ENCODE measurements at regions not wholly inside any gene's neighbourhood (a gene's known extent, or its start where the extent isn't known, plus 50 kb on each side); places are given as distances from the start of the nearest gene placed in this dataset.

GRCh38 chr7:148950806-148951205, 66.7 kb upstream of the EZH2 start:
- no peak for DNase-seq (ENCODE audit: low read depth)

- DNase-seq (ENCODE audit: low read depth): no peak
Measured at GRCh38 chr7:148944935-148945934, 61.1 kb upstream of the EZH2 start.

DNA sequence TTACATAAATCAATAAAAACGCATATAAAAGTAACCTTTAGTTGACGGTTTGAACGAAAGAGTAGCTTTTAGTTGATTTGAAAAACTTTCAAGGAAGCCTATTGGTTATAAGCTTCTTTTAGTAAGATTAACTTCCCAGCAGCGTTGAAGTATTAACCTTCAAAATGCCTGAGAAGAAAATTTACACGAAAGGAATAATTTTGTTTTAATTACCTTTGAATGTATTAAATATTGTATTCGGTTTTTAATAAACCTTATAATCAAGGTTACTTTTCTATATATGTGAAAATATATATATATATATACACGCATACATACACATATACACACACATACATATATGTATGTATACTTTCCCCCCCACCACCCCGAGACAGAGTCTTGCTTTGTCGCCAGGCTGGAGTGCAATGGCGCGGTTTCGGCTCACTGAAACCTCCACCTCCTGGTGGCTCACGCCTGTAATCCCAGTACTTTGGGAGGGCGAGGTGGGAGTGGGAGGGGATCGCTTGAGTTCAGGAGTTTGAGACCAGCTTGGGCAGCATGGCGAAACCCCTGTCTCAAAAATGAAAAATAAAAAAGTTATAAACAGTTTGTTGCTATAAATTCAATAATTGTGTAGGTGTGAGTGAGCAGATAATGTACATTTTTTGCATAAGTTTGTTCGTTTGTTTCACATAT, 57.6 kb upstream of the EZH2 start:
- peak; percentile 39 for DNase-seq (ENCODE audit: low read depth)

DNA sequence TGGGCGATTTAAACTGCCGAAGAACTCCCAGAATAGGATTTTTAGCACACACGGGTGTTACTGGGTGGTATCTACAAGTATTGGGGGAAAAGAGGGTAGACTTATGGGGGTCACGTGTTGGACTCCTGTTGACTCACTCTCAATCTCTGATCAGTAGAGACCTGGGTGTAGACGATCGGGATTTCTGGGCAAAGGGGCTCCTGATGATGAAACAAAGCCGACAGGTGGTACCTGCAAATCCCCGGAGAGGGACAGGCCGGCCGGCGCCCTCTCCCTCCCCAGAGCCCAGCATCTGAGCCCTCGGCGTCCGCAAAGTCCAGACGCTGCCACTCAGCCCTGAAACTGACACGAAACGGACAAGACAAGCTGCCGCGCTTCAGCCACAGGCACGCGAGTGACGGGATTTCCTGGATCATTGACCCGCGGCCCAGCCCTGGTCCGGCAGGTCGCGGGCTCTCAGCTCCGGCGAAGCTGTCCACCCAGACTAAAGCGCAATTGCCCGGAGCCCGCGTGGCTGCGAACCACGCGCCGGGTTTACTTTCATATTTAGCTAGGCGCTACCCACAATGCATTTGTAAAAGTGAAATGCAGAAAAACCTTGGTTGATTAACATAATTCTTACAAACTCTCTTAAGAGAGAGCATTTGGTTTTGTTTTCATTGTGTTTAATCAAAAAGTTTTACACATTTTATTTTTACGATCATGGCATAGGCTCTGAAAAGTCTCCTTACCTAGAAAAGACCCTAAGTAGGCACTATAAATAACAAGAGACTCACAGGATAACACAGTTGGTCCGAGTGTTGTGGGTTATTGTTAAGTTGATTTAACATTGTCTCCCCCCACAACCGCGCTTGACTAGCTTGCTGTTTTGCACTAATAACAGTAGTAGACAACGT, 56.9 kb upstream of the EZH2 start:
- peak; percentile 47 for DNase-seq (ENCODE audit: low read depth)

- DNase-seq (ENCODE audit: low read depth): no peak
Measured at GRCh38 chr7:148939128-148939755, 55.2 kb upstream of the EZH2 start.

- no peak for DNase-seq (ENCODE audit: low read depth)
Measured at GRCh38 chr7:148935451-148935850, 51.4 kb upstream of the EZH2 start.
